ENCODE measurements at regions not wholly inside any gene's neighbourhood (a gene's known extent, or its start where the extent isn't known, plus 50 kb on each side); places are given as distances from the start of the nearest gene placed in this dataset.

GRCh38 chr15:26365077-26365476 lies 407.8 kb downstream of the GABRB3 start:
- no peak for TF ChIP-seq CTCF (IDR thresholded peaks at IDR 0.05; ENCODE audit: control extremely low read depth, extremely low read depth, low read depth, missing control alignments)
- POLR2A ChIA-PET = no interaction called here
- CTCF ChIA-PET = interaction anchor here (1.1 to 2.2 kb wide), 2 partner anchors 10 to 14 kb away, joined by 3 to 5 read pairs; no protein-coding TSS in a partner anchor
- no peak for DNase-seq (ENCODE audit: extremely low spot score)

- CTCF ChIA-PET = interaction anchor here (0.7 kb wide), 1 partner anchor 12 kb away, joined by 3 read pairs; no protein-coding TSS in a partner anchor
- no peak for TF ChIP-seq CTCF (IDR thresholded peaks at IDR 0.05; ENCODE audit: control extremely low read depth, extremely low read depth, low read depth, missing control alignments)
- POLR2A ChIA-PET = no interaction called here
- no peak for DNase-seq (ENCODE audit: extremely low spot score)
Observed at GRCh38 chr15:26359855-26360254, 413.0 kb downstream of the GABRB3 start.

GRCh38 chr15:26358708-26359107 lies 414.2 kb downstream of the GABRB3 start:
- ChIA-PET CTCF (no interaction called here), POLR2A (no interaction called here)
- DNase-seq (ENCODE audit: extremely low spot score) = no peak
- TF ChIP-seq CTCF (IDR thresholded peaks at IDR 0.05; ENCODE audit: control extremely low read depth, extremely low read depth, low read depth, missing control alignments) = no peak

GRCh38 chr15:26357653-26358052 lies 415.2 kb downstream of the GABRB3 start:
- CTCF ChIA-PET = no interaction called here
- POLR2A ChIA-PET = no interaction called here
- no peak for TF ChIP-seq CTCF (IDR thresholded peaks at IDR 0.05; ENCODE audit: control extremely low read depth, extremely low read depth, low read depth, missing control alignments)
- DNase-seq (ENCODE audit: extremely low spot score) = no peak

GRCh38 chr15:26355472-26356074 lies 417.3 kb downstream of the GABRB3 start:
- no peak for TF ChIP-seq CTCF (IDR thresholded peaks at IDR 0.05; ENCODE audit: control extremely low read depth, extremely low read depth, low read depth, missing control alignments)
- ChIA-PET POLR2A (no interaction called here), CTCF (no interaction called here)
- no peak for DNase-seq (ENCODE audit: extremely low spot score)

GRCh38 chr15:26352909-26353308 lies 420.0 kb downstream of the GABRB3 start:
- TF ChIP-seq CTCF (IDR thresholded peaks at IDR 0.05; ENCODE audit: control extremely low read depth, extremely low read depth, low read depth, missing control alignments) = no peak
- CTCF ChIA-PET = interaction anchor here (1.1 kb wide), 1 partner anchor 13 kb away, joined by 3 read pairs; no protein-coding TSS in a partner anchor
- no peak for DNase-seq (ENCODE audit: extremely low spot score)

More at GRCh38 chr15:26352909-26353308, 420.0 kb downstream of the GABRB3 start:
- POLR2A ChIA-PET = no interaction called here
